Superior temporal gyrus (tissue), 1 donor: ENCODE measurements at regions not wholly inside any gene's neighbourhood (a gene's known extent, or its start where the extent isn't known, plus 50 kb on each side); places are given as distances from the start of the nearest gene placed in this dataset.
"Not testable (repeated sequence)": the region's sequence is repeated elsewhere in the genome, so short reads cannot be mapped to it uniquely, and the experiment has no call there.

Experiments
- DNase-seq: peaks from one replicate; pipeline ENCODE4 v3.0.0-alpha.2; 2016; ENCODE audit errors: extremely low spot score

- DNase-seq, result no peak
These were observed 62.1 kb downstream of the ZWINT start for GRCh38 chr10:56298941-56299340.

GRCh38 chr10:56296618-56297017, 64.4 kb downstream of the ZWINT start:
- DNase-seq, result no peak

GRCh38 chr10:56288403-56288802, 72.7 kb downstream of the ZWINT start:
- no peak for DNase-seq

GRCh38 chr10:56286096-56286495, 75.0 kb downstream of the ZWINT start:
- no peak for DNase-seq

GRCh38 chr10:56279270-56279669, 81.8 kb downstream of the ZWINT start:
- DNase-seq, result no peak

- no peak for DNase-seq
These were observed 91.9 kb downstream of the ZWINT start for GRCh38 chr10:56269181-56269580.

- no peak for DNase-seq
These were observed 94.9 kb downstream of the ZWINT start for GRCh38 chr10:56266120-56266519.

- no peak for DNase-seq
These were observed 102.1 kb downstream of the ZWINT start for GRCh38 chr10:56258991-56259390.

GRCh38 chr10:56258378-56258777, 102.7 kb downstream of the ZWINT start:
- no peak for DNase-seq

GRCh38 chr10:56255298-56255697, 105.8 kb downstream of the ZWINT start:
- no peak for DNase-seq

GRCh38 chr10:56240471-56240870, 120.6 kb downstream of the ZWINT start:
- no peak for DNase-seq

- DNase-seq, result no peak
These were observed 129.6 kb downstream of the ZWINT start for GRCh38 chr10:56231436-56231835.

GRCh38 chr10:56222237-56222636, 138.8 kb downstream of the ZWINT start:
- DNase-seq, result no peak

GRCh38 chr10:56212951-56213350, 148.1 kb downstream of the ZWINT start:
- no peak for DNase-seq

- no peak for DNase-seq
These were observed 179.5 kb downstream of the ZWINT start for GRCh38 chr10:56181607-56182006.

- no peak for DNase-seq
These were observed 182.8 kb downstream of the ZWINT start for GRCh38 chr10:56178210-56178609.

- not testable (repeated sequence) for DNase-seq
These were observed 206.0 kb downstream of the ZWINT start for GRCh38 chr10:56155091-56155513.

- no peak for DNase-seq
These were observed 214.3 kb downstream of the ZWINT start for GRCh38 chr10:56146806-56147205.

GRCh38 chr10:56142092-56142728, 218.8 kb downstream of the ZWINT start:
- DNase-seq, result no peak

GRCh38 chr10:56139405-56139804, 221.7 kb downstream of the ZWINT start:
- no peak for DNase-seq

GRCh38 chr10:56135828-56136227, 225.2 kb downstream of the ZWINT start:
- DNase-seq, result no peak

GRCh38 chr10:56123247-56123646, 237.8 kb downstream of the ZWINT start:
- DNase-seq, result no peak

- DNase-seq, result no peak
These were observed 244.4 kb downstream of the ZWINT start for GRCh38 chr10:56116684-56117083.

GRCh38 chr10:56109454-56109853, 251.6 kb downstream of the ZWINT start:
- no peak for DNase-seq
